NOMO-1 (cell line): ENCODE measurements at regions not wholly inside any gene's neighbourhood (a gene's known extent, or its start where the extent isn't known, plus 50 kb on each side); places are given as distances from the start of the nearest gene placed in this dataset.
"Not testable (repeated sequence)": the region's sequence is repeated elsewhere in the genome, so short reads cannot be mapped to it uniquely, and the experiment has no call there.

Experiments used
- DNase-seq, 2 experiments: peaks; one replicate each; lab custom pipeline; 2025; ENCODE audit not compliant: unreplicated experiment in 2 of 2; lab: John Stamatoyannopoulos, UW

DNA sequence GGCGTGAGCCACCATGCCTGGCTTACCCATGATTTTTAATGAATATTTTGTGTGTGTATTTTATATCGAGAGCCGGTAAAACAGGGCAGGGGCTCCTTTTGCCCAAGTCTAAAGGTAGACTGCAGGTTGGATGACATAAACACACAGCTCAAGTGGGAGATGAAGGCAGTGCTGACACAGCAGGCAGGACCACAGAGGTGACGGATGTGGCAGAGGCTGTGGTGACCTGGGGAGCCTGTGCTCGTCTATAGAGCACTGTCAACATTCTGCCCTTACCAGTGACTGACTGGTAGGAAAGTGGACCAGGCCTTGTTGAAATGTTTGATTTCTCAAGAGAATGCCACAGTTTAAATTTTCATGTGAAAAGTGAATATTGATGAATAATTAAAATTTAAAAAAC, 137.5 kb downstream of the ZFP64 start:
- no peak for DNase-seq

DNA sequence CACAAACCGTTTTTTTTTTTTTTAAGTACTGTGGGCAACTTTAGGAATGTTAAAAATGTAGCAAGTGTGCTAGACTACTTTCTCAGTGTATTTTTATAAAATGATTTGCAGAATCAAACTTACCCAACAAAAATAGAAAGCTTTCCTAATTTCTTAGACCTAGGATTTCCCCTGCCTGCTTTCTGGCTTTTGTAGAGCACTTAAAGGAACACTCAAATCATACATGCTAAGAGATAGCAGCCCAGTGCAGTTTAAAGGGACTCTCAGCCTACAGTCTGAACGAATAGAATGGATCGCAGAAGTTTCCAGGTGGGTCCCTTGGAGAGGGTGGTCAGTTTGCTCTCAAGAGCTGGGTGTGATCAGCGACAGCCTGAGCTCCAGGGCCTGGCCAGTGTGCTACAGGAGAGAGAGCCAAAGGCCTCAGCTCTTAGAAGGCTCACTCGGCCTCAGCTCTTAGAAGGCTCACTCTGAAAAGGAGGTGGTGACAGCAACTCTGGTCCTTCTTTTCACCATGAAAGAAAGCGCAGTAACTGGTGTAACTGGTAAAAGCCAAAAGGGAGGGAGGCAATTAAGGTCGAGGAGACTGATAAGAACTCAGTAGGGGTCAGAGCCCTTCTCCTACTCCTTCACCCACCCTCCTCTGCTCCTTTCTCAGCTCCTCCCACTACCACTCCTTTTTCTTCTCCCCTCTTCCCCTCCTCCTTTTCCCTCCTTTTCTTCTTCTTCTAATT, 142.4 kb downstream of the ZFP64 start:
- no peak for DNase-seq

DNA sequence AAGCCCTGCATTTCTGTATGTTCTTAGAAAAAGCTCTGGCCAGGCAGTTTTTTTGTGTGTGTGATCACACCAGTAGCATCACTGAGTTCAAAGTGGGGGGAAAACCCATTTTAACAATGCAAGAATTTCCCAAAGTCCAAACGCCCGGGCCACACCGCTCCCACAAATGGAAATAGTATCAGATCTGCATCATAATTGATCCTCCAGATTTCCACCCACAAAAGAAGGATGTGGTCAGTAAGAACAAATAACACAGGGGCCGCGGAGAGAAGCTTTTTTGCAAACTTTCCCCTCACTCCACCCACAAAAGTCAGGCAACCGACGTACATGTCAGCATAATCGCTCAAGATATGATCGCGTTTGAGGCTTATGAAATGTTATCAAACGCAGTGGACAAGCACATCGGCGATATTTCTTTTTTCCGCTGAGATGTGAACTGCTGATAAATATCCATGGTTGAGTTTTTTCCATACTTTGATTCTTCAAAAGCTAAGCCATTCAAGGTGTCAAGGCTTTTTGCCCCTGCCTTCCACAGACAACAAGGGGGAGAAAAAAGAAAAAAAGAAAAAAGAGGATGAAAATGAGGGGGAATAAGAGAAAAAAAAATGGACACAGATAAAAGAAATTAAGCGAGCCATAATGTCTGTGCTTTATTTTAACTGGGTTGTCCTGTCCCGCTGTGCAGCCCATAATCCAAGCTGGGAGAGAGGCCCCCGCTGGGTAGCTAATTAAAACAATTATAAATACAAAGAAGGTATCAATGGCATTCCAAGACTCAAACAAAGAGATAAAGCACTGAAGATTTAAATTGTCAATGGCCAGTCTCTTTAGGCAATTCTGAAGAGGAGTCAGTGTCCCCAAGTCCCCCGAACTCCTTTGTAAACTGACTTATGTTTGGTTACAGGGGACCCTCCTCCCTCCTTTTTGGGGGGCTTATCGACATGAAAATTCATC, 143.5 kb downstream of the ZFP64 start:
- peak; percentile 2 to 31 for DNase-seq

DNA sequence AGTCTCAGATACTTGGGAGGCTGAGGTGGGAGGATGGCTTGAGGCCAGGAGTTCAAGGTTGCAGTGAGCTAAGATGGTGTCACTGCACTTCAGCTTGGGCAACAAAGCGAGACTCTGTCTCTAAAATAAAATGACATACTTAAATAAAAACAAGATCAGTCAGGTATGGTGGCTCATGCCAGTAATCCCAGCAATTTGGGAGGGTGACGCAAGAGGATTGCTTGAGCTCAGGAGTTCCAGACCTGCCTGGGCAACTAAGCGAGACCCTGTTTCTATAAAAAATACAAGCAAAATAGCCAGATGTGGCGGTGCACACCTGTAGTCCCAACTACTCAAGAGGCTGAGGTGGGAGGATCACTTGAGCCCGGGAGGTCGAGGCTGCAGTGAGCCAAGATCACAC, 149.6 kb downstream of the ZFP64 start:
- no peak for DNase-seq

DNA sequence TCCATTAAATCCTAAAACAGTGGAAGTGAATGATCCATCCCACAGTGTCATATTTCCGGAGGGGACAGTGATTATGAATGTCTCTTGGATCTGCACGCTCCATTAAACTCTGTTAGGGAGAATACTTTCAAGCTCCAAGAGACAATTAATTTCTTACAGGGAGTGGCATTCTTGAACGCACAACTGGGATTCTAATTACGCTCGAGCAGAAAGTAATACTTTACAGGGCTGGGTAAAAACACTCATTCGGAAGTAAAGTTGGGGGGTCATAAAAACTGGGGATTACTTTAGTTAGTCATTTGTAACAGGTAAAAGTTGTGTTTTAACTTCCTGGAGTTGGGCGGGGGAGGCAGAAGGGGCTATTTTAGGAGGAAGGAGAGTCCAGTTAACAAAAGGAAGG, 151.8 kb downstream of the ZFP64 start:
- no peak for DNase-seq

DNA sequence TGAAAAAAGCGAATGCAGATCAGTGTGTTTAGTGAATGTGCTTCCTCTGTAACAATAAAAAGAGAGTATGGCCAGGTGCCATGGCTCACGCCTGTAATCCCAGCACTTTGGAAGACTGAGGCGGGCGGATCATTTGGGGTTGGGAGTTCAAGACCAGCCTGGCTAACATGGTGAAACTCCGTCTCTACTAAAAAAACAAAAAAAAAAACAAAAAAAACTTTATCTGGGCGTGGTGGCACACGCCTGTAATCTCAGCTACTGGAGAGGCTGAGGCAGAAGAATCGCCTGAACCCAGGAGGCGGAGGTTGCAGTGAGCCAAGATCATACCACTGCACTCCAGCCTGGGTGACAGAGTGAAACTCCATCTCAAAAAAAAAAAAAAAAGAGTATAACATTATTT, 152.9 kb downstream of the ZFP64 start:
- DNase-seq, result not testable (repeated sequence)

DNA sequence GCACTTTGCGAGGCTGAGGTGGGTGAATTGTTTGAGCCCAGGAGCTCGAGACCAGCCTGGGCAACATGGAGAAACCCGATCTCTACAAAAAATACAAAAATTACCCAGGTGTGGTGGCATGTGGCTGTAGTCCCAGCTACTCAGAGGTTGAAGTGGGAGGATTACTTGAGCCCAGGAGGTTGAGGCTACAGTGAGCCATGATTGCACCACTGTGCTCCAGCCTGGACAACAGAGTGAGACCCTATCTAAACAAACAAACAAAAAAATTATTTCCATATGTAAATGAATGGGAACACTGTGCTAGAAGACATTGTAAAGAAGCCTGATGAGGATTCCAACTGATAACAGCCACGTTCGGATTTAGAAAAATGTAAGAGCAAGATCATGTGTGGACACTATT, 154.2 kb downstream of the ZFP64 start:
- DNase-seq, result no peak

DNA sequence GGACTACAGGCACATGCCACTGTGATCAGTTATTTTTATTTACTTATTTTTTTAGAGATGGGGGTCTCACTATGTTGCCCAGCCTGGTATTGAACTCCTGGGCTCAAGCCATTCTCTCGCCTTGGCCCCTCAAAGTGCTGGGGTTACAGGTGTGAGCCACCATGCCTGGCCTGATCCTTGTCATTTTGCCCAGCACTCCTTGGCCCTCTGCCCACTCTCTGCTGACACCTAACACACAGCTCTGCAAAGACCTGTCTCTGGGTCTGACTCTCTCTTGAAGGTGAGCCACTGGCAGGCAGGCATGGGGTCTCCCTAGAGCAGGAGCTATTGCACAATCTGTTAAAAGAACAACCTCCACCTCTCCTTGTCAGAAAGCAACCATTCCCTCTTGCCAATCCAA, 155.6 kb downstream of the ZFP64 start:
- no peak for DNase-seq

DNA sequence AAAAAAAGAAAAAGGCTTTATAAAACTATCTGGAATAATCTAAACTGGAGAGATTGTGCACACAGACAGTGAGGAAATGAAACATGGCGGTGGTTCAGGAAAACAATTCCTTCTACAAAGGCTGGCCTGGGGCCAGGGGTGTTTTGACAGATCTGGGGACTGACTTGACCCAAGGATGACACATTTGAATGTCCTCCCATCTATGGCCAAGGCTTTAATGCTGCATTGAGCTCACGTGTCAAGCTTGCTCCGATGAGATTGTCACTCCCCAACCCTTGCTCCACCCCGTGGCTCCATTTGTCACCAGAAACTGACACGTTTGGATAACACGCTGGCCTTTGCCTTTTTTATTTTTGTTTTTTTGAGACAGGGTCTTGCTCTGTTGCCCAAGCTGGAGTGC, 156.1 kb downstream of the ZFP64 start:
- no peak for DNase-seq

DNA sequence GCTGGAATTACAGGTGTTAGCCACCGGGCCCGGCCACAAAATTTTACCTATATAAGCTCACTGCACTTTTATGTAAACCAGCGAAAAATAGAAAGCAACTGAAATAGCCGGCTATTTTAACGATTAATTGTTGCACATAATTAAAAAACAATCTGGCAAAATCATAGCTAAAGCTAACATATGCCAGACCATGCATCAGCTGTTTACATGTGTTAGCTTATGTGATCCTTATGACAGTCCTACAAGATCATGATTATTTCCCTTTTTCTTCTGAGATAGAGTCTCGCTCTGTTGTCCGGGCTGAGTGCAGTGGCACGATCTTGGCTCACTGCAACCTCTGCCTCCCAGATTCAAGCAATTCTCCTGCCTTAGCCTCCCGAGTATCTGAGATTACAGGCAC, 157.0 kb downstream of the ZFP64 start:
- no peak for DNase-seq

DNA sequence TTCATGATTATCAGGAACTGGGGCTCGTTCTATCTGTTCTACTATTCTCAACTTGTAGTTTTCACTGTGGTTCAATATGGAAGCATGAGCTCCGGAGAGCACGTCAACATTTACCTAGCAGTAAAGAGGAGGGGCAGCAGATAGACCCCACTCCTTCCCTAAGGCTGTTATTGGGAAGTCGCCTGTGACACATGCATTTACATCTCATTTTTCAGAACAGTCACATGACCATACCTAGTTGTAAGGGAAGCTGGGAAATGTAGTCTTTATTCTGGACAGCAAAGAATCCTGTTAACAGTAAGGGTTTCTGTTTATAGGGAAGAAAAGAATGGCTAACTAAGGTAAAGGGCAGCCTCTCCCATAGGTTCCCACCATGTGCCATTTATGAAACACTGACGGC, 158.3 kb downstream of the ZFP64 start:
- DNase-seq, result no peak

DNA sequence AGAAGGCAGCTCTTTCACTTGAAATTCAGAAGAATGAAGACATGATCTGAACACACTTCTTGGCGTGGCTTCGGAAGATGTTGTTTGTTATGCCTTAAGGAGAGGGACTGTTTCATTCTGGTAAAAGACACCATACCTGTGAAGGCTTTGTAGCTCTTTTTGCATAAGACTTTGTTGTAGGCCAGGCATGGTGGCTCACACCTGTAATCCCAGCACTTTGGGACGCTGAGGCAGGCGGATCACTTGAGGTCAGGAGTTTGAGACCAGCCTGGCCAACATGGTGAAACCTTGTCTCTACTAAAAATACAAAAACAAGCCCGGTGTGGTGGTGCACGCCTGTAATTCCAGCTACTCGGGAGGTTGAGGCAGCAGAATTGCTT, 159.3 kb downstream of the ZFP64 start:
- not testable (repeated sequence) for DNase-seq

DNA sequence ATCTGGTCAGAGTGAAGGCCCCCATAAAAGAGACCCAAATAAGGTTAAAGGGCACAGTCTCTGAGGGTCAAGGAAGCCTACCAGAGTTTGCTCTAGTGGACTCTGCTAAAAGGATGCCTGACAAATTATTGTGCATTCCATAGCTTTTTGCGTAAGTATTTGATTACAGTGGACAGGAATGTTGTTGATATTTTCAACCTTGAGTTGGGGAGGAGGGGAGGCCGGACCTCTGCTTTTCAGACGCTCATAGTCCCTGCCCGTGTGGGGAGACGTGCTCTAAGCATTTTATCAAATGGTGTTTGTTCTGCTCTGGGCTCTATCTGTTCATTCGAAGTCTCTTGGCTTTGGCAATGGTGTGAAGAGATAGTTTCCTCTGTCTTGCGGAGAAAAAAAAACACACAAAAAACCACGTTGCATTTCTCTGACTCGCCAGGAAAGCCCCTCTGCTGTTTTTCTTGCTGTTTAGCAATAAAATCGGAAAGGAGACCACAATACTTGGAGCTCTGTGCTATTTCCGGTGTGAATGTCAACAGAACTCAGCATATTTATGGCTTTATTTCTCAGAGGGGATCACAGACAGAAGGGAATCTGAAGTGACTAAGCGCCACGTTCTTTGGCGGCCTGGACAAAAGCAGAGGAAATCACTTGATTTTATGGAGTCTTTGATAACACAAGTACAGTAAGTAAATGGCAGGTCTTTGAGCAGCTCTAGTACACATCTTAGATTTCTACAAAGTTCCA, 159.8 kb downstream of the ZFP64 start:
- no peak for DNase-seq

DNA sequence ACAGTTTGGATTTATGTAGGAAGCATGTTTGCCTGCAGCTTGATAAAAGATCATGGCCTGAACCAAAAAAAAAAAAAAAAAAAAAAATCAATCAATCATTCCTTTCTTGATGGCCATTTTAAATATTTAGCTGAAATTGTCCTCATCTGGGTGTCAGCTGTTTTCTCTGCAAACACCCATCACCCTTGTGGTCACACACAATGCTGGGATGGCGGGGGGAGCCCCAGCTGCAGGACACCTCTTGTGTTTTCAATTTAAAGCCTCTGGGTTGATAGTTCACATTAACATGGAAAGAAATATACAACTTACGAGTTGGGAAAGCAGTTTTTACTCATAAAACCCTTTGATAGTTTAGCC, 160.4 kb downstream of the ZFP64 start:
- no peak for DNase-seq

DNA sequence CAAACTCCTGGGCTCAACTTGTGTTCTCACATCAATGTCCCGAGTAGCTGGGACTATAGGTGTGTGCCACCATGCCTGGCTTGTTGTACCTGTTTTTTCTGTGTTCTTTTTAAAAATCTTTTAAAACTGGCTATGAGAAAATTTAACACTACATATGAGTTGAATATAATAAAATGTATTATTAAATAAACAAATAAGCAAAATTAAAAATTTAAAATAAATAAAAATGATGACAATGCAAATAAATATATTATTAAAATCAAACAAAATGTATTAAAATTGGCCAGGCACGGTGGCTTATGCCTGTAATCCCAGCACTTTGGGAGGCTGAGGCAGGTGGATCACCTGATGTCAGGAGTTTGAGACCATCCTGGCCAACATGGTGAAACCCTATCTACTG, 162.4 kb downstream of the ZFP64 start:
- not testable (repeated sequence) for DNase-seq

DNA sequence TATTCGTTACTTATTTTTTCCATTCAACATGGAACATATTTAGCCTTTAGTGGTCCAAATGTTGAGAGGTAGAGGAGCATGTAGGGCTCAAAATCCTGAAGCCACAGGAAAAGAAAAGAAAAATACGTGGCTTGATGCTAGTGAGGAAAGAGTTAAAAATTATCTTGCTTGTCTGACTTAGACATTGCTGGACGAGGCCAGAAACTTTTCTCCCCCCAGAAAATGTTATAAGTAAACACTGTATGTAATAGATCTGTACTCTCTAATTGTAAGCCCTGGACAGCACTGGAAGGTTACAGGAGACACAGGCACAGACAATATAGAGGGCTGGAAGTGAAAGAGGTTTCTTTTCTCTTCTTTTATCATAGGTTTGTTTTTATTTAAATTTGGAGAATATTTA, 165.6 kb downstream of the ZFP64 start:
- no peak for DNase-seq

DNA sequence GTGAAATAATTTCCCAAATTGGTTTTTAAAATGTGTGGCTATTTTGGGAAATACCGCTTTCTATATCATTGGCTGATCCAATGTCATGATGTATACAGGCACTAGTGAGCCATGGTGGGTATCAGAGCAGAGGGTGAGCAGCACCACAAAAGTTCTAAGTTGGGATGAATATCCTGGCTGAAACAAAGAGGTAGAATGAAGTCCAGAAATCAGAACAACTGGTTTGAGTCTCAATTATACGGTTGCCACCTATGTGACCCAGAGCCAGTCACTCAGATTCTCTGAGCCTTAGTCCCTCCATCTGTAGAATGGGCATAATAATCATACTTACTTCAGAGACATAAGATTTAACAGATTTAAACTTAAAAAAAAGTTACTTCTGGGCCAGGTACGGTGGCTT, 172.3 kb downstream of the ZFP64 start:
- no peak for DNase-seq

DNA sequence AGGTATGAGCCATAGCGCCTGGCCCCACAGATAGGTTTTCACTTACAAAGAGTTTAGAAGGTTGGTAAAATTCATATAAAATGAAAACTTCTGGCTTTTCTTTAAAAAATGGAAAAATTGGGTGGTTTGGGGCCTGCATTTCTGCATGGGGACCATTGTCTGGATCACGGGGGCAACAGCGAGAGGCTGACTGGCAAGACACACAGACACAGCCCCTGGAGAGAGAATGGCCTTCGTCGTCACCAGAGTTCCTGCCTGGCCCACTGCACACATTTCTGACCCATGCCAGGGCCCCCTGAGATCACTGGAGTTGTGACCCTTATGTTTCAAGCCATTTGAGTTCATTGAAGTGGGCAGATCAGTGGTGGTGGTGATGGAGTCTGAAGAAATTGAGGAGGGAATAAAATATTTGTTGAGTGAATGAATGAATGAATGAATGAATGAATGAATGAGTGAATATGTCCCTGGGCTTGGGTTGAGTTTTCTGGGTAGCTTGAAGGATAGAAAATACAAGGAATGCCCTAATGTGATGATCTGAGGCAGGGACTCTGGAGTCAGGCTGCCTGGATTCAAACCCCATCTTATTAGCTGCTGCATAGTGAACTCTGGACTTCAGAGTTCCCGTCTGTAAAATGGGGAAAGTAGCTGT, 173.8 kb downstream of the ZFP64 start:
- DNase-seq, result no peak

DNA sequence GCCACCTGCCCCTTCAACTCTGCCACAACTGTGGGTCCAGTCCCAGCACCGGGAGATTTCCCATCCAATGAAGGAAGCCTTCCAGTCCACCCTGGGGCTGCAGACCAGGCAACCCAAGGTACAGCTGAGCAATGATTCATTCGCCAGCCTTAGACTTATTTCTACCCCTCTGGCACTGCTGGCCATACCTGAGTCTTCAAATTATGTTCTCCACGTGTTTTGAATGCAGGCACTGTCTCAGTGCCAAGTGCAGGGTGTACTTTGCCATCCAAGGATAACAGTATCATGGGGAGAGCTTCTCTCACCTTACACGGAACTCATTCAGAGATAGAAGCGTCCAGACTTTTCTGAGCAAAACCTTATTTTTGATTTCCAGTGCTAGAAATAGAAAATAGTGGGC, 175.6 kb downstream of the ZFP64 start:
- no peak for DNase-seq

DNA sequence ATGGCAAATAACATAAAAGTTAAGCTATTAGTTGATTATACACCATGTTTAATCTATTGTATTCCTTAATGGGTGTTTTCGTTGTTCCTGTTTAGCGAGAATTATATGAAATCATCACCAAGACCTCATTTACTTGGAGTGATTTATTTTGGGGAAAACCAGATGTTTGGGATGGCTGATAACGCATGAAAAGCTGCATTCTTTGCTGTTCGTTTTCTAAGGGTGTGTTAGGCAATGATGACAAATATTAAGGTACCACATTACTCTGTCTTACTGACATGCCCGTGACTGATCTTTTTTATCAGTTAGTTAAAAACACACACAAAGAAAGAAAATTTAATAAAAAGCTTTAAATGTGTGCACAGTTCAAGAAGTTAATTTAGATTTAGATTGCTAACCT, 176.4 kb downstream of the ZFP64 start:
- DNase-seq, result no peak

DNA sequence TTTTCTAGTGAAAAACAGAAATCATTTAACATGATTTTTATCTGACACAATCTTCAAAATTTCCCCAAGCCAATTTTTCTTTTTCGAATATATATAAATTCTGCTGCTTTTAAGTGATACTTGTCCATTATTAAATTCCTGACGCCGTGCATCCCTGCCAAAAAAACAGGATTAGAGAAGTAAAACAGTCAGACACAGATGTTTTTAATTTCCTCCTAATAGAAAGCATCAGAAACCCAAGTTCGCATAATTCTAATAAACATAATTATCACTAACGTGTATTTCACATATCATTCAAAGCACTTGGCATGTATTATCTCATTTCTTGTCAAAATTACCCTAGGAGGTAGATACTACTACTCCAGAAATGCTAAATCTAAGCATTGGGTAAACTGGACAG, 179.5 kb downstream of the ZFP64 start:
- DNase-seq, result no peak
